ENCODE measurements at regions not wholly inside any gene's neighbourhood (a gene's known extent, or its start where the extent isn't known, plus 50 kb on each side); places are given as distances from the start of the nearest gene placed in this dataset.

DNA sequence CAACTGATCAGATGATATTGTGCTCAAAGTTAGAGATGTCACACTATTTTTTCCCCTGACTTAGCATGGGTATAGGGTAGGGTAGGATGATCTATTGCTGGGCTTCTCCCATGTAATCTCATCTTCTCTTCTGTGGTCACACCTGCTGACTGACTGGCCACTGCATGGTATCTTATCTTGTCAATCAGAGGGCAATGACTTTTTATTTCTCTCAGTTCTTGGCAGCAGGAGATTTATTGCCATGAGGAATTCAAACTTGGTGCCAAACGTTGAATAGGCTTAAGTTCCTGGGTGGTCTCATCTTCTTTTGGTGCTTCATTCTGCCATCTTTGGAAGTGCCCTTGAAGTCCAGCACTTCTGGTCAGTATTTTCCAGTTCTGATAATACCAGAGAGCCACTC, 226.4 kb upstream of the POGK start:
- DNase-seq (ENCODE audit: low read depth in 2 of 2) = no peak
- no peak overlapping the region for H3K4me3 ChIP-seq (replicated peaks in 1 of 2; ENCODE audit: low read depth in 2 of 2, low read length in 2 of 2)
- TF ChIP-seq CTCF (IDR thresholded peaks at IDR 0.05; ENCODE audit: low read depth, low read length) = no peak

- DNase-seq (ENCODE audit: low read depth in 2 of 2) = no peak
- H3K4me3 ChIP-seq (replicated peaks in 1 of 2; ENCODE audit: low read depth in 2 of 2, low read length in 2 of 2) = no peak overlapping the region
- TF ChIP-seq CTCF (IDR thresholded peaks at IDR 0.05; ENCODE audit: low read depth, low read length) = no peak
These were observed 223.1 kb upstream of the POGK start for GRCh38 chr1:166616206-166616605.

- no peak for DNase-seq (ENCODE audit: low read depth in 2 of 2)
- no peak for TF ChIP-seq CTCF (IDR thresholded peaks at IDR 0.05; ENCODE audit: low read depth, low read length)
- no peak overlapping the region for H3K4me3 ChIP-seq (replicated peaks in 1 of 2; ENCODE audit: low read depth in 2 of 2, low read length in 2 of 2)
These were observed 212.6 kb upstream of the POGK start for GRCh38 chr1:166626711-166627110.

DNA sequence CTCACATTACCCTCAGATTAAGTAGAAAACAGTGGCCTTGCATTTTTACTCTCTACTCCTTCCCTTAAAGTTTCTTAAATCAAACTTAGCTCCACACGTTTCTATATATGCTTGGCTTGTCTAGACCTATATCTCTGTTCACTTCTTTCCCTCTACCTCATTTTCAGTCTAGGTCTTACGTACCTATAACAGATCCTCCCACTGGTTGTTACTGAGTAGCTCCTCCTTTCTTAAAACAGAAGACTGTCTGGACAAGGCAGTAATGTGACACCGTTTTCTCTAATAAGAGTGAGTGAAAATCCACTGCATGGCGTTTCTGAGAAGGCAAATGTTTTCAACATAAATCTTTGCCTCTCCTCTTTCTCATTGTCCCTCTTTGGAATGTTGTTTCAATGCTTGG, 211.7 kb upstream of the POGK start:
- H3K4me3 ChIP-seq (replicated peaks in 1 of 2; ENCODE audit: low read depth in 2 of 2, low read length in 2 of 2) = no peak overlapping the region
- TF ChIP-seq CTCF (IDR thresholded peaks at IDR 0.05; ENCODE audit: low read depth, low read length) = no peak
- DNase-seq (ENCODE audit: low read depth in 2 of 2) = no peak

DNA sequence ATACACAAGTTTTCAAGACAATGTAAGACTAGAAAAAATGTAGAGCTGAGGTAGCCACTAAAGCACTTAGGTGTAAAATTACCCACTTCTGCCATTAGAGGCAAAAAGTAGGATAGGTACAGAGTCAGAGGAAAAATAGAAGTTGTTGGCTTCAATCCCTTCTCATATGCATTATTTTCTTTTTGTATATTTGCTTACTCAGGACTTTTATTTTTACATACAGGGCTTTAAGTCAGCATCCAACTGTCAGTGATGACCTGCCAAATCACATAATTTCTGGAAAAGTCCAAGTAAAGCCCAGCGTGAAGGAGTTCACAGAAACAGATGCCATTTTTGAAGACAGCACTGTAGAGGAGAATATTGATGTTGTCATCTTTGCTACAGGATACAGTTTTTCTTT, 211.0 kb upstream of the POGK start:
- DNase-seq (ENCODE audit: low read depth in 2 of 2) = no peak
- TF ChIP-seq CTCF (IDR thresholded peaks at IDR 0.05; ENCODE audit: low read depth, low read length) = no peak
- no peak overlapping the region for H3K4me3 ChIP-seq (replicated peaks in 1 of 2; ENCODE audit: low read depth in 2 of 2, low read length in 2 of 2)

DNA sequence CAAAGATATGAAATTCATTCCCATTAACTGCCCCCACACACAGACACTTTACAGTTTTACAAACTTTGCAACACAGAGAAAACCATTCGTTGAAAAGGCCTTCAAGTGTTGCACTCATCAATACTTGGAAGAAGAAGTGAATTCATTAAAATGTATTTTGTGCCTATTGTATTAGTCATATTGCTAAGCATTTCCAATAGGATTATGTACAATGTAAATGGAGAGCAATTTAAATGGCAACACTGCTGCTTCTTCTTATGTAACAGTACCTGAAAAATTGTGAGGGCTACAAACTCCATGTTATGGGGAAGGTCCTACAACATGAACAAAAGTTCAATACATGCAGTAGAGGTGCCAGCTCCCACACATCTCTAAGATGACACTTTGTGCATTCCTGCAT, 209.3 kb upstream of the POGK start:
- TF ChIP-seq CTCF (IDR thresholded peaks at IDR 0.05; ENCODE audit: low read depth, low read length) = no peak
- no peak for DNase-seq (ENCODE audit: low read depth in 2 of 2)
- no peak overlapping the region for H3K4me3 ChIP-seq (replicated peaks in 1 of 2; ENCODE audit: low read depth in 2 of 2, low read length in 2 of 2)

DNA sequence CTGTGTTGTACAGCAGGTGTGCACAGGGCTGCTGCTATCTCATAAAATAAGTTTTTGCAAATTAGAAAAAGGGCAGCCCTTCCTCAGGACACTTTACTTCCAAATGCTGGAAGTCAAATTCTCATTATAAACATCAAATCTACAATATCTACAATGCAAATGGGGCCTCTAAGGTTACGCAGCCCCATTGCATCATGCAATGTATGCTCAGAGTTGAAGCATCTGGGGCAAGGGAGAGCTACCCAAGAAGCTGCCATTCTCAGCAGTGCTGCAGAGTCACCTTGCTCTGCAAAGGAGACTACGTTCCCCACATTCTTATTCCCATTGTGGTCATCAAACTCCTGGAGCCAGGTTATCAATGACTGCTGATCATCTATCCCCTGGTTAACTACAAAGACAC, 208.9 kb upstream of the POGK start:
- no peak for TF ChIP-seq CTCF (IDR thresholded peaks at IDR 0.05; ENCODE audit: low read depth, low read length)
- no peak for DNase-seq (ENCODE audit: low read depth in 2 of 2)
- H3K4me3 ChIP-seq (replicated peaks in 1 of 2; ENCODE audit: low read depth in 2 of 2, low read length in 2 of 2) = no peak overlapping the region
